ENCODE measurements at regions not wholly inside any gene's neighbourhood (a gene's known extent, or its start where the extent isn't known, plus 50 kb on each side); places are given as distances from the start of the nearest gene placed in this dataset.

GRCh38 chr21:36550761-36551160, 70.8 kb upstream of the CLDN14 start:
- no peak for ATAC-seq
- H3K27ac Mint-ChIP-seq = no peak overlapping the region
- H3K27me3 Mint-ChIP-seq = peaks cover 12% of the 10 kb centered on the region
- no peaks in the 10 kb centered on the region for H3K36me3 Mint-ChIP-seq
- H3K4me3 Mint-ChIP-seq = no peak overlapping the region
- no peaks in the 10 kb centered on the region for H3K9me3 Mint-ChIP-seq
- H3K4me1 Mint-ChIP-seq = no peaks in the 10 kb centered on the region

DNA sequence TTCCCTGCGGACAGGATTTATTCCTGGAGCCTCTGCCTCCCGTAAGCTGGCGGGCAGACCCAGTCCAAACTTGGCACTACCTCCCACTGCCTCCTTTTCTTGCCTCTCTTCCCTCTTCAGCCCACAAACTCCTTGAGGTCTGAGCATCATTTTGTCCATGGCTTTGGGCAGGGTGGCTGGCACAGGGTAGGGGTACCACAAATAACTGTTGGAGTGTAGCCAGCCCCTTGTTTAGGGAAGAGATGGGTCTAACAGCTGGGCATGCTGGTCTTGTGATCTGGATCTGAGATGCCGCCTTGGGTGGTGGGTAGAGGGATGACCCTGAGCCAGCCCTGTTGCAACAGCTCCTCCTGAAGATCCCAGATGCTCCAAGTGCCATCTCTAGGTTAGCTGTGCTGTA, 71.4 kb upstream of the CLDN14 start:
- H3K4me3 Mint-ChIP-seq = no peak overlapping the region
- H3K27me3 Mint-ChIP-seq = peaks cover 12% of the 10 kb centered on the region
- no peaks in the 10 kb centered on the region for H3K4me1 Mint-ChIP-seq
- H3K27ac Mint-ChIP-seq = no peak overlapping the region
- H3K36me3 Mint-ChIP-seq = no peaks in the 10 kb centered on the region
- no peaks in the 10 kb centered on the region for H3K9me3 Mint-ChIP-seq
- ATAC-seq = no peak

GRCh38 chr21:36551731-36552433, 72.0 kb upstream of the CLDN14 start:
- H3K27ac Mint-ChIP-seq = no peak overlapping the region
- peaks cover 3% of the 10 kb centered on the region for H3K9me3 Mint-ChIP-seq
- H3K4me1 Mint-ChIP-seq = no peaks in the 10 kb centered on the region
- H3K4me3 Mint-ChIP-seq = no peak overlapping the region
- H3K27me3 Mint-ChIP-seq = peaks cover 18% of the 10 kb centered on the region
- no peaks in the 10 kb centered on the region for H3K36me3 Mint-ChIP-seq
- no peak for ATAC-seq

GRCh38 chr21:36552434-36552785, 72.5 kb upstream of the CLDN14 start:
- no peak for ATAC-seq

GRCh38 chr21:36553406-36553805, 73.5 kb upstream of the CLDN14 start:
- H3K4me1 Mint-ChIP-seq = no peaks in the 10 kb centered on the region
- H3K9me3 Mint-ChIP-seq = peaks cover 4% of the 10 kb centered on the region
- H3K27ac Mint-ChIP-seq = no peak overlapping the region
- no peak for ATAC-seq
- H3K36me3 Mint-ChIP-seq = no peaks in the 10 kb centered on the region
- H3K27me3 Mint-ChIP-seq = peaks cover 19% of the 10 kb centered on the region
- no peak overlapping the region for H3K4me3 Mint-ChIP-seq

More at GRCh38 chr21:36552434-36552785, 72.5 kb upstream of the CLDN14 start:
- Mint-ChIP-seq H3K27ac (no peak overlapping the region), H3K4me1 (no peaks in the 10 kb centered on the region), H3K27me3 (peaks cover 23% of the 10 kb centered on the region), H3K36me3 (no peaks in the 10 kb centered on the region), H3K9me3 (peaks cover 4% of the 10 kb centered on the region), H3K4me3 (no peak overlapping the region)

DNA sequence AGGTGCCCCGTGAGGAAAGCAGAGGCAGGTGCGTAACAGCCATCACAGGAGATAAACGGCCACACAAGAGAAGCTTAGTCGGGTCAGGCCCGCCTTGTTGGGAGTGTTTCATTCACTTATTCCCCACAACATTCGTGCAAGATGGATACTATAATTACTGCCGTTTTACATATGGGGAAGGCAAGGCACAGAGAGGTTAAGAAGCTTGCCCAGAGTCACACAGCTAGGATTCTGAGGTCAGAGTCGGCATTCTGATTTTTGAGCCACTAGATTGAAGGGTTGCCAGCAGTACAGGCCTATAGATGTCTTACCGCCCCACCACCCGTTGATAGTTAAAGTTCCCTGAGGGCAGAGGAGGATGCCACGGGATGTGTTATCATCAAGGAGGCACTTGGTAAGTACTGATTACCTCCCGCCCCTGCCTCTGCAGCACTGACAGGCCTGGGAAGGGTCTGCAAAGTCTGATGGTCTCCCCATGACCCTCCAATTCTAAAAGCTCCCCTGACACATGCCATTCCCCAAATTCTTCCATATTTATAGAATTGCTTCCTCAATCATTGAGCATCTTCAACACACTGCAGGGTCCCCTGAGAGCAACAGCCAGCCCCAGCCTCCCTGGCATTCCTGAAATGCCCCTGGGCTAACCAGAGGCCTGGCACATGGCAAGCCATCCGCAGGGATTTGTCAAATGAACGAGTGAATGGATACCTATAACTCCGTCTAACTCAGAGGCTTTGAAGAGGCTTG, 74.7 kb upstream of the CLDN14 start:
- H3K4me1 Mint-ChIP-seq = no peaks in the 10 kb centered on the region
- H3K27me3 Mint-ChIP-seq = peaks cover 18% of the 10 kb centered on the region
- ATAC-seq = no peak
- no peak overlapping the region for H3K27ac Mint-ChIP-seq
- H3K36me3 Mint-ChIP-seq = no peaks in the 10 kb centered on the region
- H3K4me3 Mint-ChIP-seq = no peak overlapping the region
- H3K9me3 Mint-ChIP-seq = peaks cover 4% of the 10 kb centered on the region

GRCh38 chr21:36555199-36555800, 75.4 kb upstream of the CLDN14 start:
- H3K27me3 Mint-ChIP-seq = peaks cover 25% of the 10 kb centered on the region
- no peaks in the 10 kb centered on the region for H3K4me1 Mint-ChIP-seq
- H3K27ac Mint-ChIP-seq = no peak overlapping the region
- no peak overlapping the region for H3K4me3 Mint-ChIP-seq
- H3K36me3 Mint-ChIP-seq = no peaks in the 10 kb centered on the region
- H3K9me3 Mint-ChIP-seq = peaks cover 4% of the 10 kb centered on the region
- ATAC-seq = no peak

GRCh38 chr21:36557316-36557715, 77.4 kb upstream of the CLDN14 start:
- Mint-ChIP-seq H3K9me3 (peaks cover 4% of the 10 kb centered on the region), H3K36me3 (no peaks in the 10 kb centered on the region), H3K27ac (no peak overlapping the region), H3K27me3 (peaks cover 42% of the 10 kb centered on the region), H3K4me1 (no peaks in the 10 kb centered on the region), H3K4me3 (no peak overlapping the region)
- no peak for ATAC-seq

- Mint-ChIP-seq H3K4me1 (no peaks in the 10 kb centered on the region), H3K27me3 (peaks cover 58% of the 10 kb centered on the region), H3K4me3 (no peak overlapping the region), H3K9me3 (peaks cover 4% of the 10 kb centered on the region), H3K36me3 (no peaks in the 10 kb centered on the region), H3K27ac (no peak overlapping the region)
- ATAC-seq = no peak
These were observed 81.1 kb upstream of the CLDN14 start for GRCh38 chr21:36560933-36561575.

- Mint-ChIP-seq H3K36me3 (no peaks in the 10 kb centered on the region), H3K4me1 (no peaks in the 10 kb centered on the region), H3K9me3 (no peaks in the 10 kb centered on the region), H3K27ac (no peak overlapping the region), H3K4me3 (no peak overlapping the region), H3K27me3 (peaks cover 56% of the 10 kb centered on the region)
- ATAC-seq = no peak
These were observed 83.5 kb upstream of the CLDN14 start for GRCh38 chr21:36563341-36563926.

DNA sequence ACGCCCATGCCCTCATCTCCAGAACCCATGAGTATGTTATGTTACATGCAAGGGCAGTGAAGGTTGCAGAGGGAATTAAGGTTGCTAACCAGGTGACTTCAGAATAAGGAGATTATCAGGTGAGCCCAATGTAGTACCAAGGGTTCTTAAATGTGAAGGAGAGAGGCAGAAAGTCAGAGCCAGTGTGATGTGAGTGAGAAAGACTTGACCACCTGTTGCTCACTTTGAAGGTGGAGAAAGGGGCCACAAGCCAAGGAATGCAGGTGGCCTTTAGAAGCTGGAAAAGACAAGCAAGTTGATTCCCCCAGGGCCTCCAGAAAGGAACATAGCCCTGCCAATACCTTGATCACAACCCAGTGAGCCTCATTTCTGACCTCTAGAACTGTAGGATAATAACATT, 84.7 kb upstream of the CLDN14 start:
- H3K4me1 Mint-ChIP-seq = no peaks in the 10 kb centered on the region
- no peak for ATAC-seq
- H3K27me3 Mint-ChIP-seq = peaks cover 67% of the 10 kb centered on the region
- no peaks in the 10 kb centered on the region for H3K36me3 Mint-ChIP-seq
- no peak overlapping the region for H3K4me3 Mint-ChIP-seq
- no peaks in the 10 kb centered on the region for H3K9me3 Mint-ChIP-seq
- H3K27ac Mint-ChIP-seq = no peak overlapping the region

DNA sequence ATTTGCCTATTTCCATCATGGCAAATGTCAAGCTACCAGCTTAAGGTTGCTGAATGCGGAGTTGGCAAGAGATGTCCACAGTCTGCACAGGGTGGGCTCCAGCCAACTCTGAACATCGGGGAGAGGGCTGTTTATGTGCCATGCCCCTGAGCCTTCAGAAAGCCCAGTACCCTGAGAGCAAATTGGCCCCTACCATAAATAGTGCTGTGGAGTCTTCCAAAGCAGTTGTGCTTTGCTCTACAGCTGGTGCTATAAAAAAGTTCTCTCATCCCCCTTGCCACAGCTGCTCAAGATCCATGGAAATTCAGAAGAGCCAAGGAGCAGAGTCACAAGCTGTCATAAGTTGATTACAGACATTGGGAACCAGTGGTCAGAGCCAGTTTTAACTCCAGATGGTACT, 85.6 kb upstream of the CLDN14 start:
- no peak overlapping the region for H3K27ac Mint-ChIP-seq
- H3K9me3 Mint-ChIP-seq = no peaks in the 10 kb centered on the region
- H3K36me3 Mint-ChIP-seq = no peaks in the 10 kb centered on the region
- peaks cover 65% of the 10 kb centered on the region for H3K27me3 Mint-ChIP-seq
- ATAC-seq = no peak
- no peaks in the 10 kb centered on the region for H3K4me1 Mint-ChIP-seq
- no peak overlapping the region for H3K4me3 Mint-ChIP-seq

DNA sequence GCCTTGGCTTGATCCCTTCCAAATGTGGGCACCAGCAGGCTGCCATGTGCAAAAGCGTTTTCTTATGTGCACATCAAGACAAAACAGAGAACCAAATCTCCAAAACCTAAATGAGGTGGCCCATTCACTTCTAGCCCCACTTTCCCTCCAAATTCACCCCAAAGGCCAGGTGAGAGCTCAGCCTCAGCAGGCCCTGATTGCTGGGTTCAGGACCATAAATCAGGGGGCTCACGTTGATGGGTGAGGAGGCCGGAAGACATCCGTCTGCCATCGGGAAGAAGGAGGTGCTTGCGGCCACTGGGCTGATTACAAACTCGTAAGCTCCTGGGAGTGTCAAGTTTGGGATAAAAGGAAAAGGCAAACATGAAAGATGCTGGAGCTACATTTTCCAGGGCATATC, 86.7 kb upstream of the CLDN14 start:
- Mint-ChIP-seq H3K9me3 (no peaks in the 10 kb centered on the region), H3K36me3 (no peaks in the 10 kb centered on the region), H3K4me3 (no peak overlapping the region), H3K27ac (no peak overlapping the region), H3K4me1 (no peaks in the 10 kb centered on the region), H3K27me3 (peaks cover 56% of the 10 kb centered on the region)
- ATAC-seq = no peak

GRCh38 chr21:36567216-36567885, 87.4 kb upstream of the CLDN14 start:
- Mint-ChIP-seq H3K9me3 (no peaks in the 10 kb centered on the region), H3K36me3 (no peaks in the 10 kb centered on the region), H3K27ac (no peak overlapping the region), H3K27me3 (peaks cover 51% of the 10 kb centered on the region), H3K4me3 (no peak overlapping the region), H3K4me1 (no peaks in the 10 kb centered on the region)
- no peak for ATAC-seq

- peaks cover 35% of the 10 kb centered on the region for H3K27me3 Mint-ChIP-seq
- no peak overlapping the region for H3K27ac Mint-ChIP-seq
- no peaks in the 10 kb centered on the region for H3K9me3 Mint-ChIP-seq
- no peaks in the 10 kb centered on the region for H3K4me1 Mint-ChIP-seq
- no peak for ATAC-seq
- H3K36me3 Mint-ChIP-seq = no peaks in the 10 kb centered on the region
- H3K4me3 Mint-ChIP-seq = no peak overlapping the region
These were observed 89.6 kb upstream of the CLDN14 start for GRCh38 chr21:36569511-36569910.

Data from stimulated activated memory B cell treated with anti-CD40 and anti-IgM and Interleukin-4, amounts not matched to agents 10 μg/mL and 1 μg/mL and 100 μg/mL, for 72 hours (primary cell).